ENCODE measurements at regions not wholly inside any gene's neighbourhood (a gene's known extent, or its start where the extent isn't known, plus 50 kb on each side); places are given as distances from the start of the nearest gene placed in this dataset.

GRCh38 chr17:77479372-77480198 lies 338.8 kb downstream of the SEC14L1 start:
- Histone ChIP-seq H3K36me3 (ENCODE audit: control insufficient read depth in 4 of 4, insufficient read depth in 3 of 4, low read depth in 1 of 4, low read length in 3 of 4) (peaks cover 8 to 21% (median 12%) of the 10 kb centered on the region in 4 donors), H3K27ac (ENCODE audit: low read depth in 1 of 2, low read length in 2 of 2) (no peak overlapping the region), H3K9ac (ENCODE audit: low read depth in 1 of 2, low read length in 2 of 2) (no peak overlapping the region), H3K27me3 (ENCODE audit: control insufficient read depth in 4 of 4, insufficient read depth in 4 of 4, low read length in 3 of 4) (no peaks in the 10 kb centered on the region), H3K4me3 (ENCODE audit: low read depth in 1 of 3, low read length in 3 of 3) (no peak overlapping the region), H3K4me1 (ENCODE audit: control insufficient read depth in 4 of 4, insufficient read depth in 4 of 4, low read length in 3 of 4) (peaks cover 9 to 33% (median 17%) of the 10 kb centered on the region in 4 donors), H3K9me3 (ENCODE audit: control insufficient read depth in 4 of 4, low read length in 3 of 4) (no peaks in the 10 kb centered on the region)
- WGBS, result 92% methylated on average over 26 of the region's 26 CpGs
- DNase-seq (ENCODE audit: low spot score), result no peak
- TF ChIP-seq JUND (IDR thresholded peaks at IDR 0.05) (no peak), RXRA (IDR thresholded peaks at IDR 0.05) (peak in 1 of 2 donors; percentile 15)
- TF ChIP-seq, protein P1, sequence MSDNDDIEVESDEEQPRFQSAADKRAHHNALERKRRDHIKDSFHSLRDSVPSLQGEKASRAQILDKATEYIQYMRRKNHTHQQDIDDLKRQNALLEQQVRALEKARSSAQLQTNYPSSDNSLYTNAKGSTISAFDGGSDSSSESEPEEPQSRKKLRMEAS (IDR thresholded peaks at IDR 0.05), result no peak

- Histone ChIP-seq H3K27ac (ENCODE audit: low read depth in 1 of 2, low read length in 2 of 2) (no peak overlapping the region), H3K4me1 (ENCODE audit: control insufficient read depth in 4 of 4, insufficient read depth in 4 of 4, low read length in 3 of 4) (peaks cover 8 to 33% (median 17%) of the 10 kb centered on the region in 4 donors), H3K4me3 (ENCODE audit: low read depth in 1 of 3, low read length in 3 of 3) (no peak overlapping the region), H3K36me3 (ENCODE audit: control insufficient read depth in 4 of 4, insufficient read depth in 3 of 4, low read depth in 1 of 4, low read length in 3 of 4) (peaks cover 8 to 21% (median 12%) of the 10 kb centered on the region in 4 donors), H3K27me3 (ENCODE audit: control insufficient read depth in 4 of 4, insufficient read depth in 4 of 4, low read length in 3 of 4) (no peaks in the 10 kb centered on the region), H3K9ac (ENCODE audit: low read depth in 1 of 2, low read length in 2 of 2) (no peak overlapping the region), H3K9me3 (ENCODE audit: control insufficient read depth in 4 of 4, low read length in 3 of 4) (no peaks in the 10 kb centered on the region)
- DNase-seq (ENCODE audit: low spot score), result no peak
- no peak for TF ChIP-seq GABPA (IDR thresholded peaks at IDR 0.05 in 1 of 2, conservative IDR thresholded peaks at IDR 0.05 in 1 of 2)
- WGBS, result 89% methylated on average over 7 of the region's 7 CpGs
These were observed 339.4 kb downstream of the SEC14L1 start for GRCh38 chr17:77480199-77480508.

DNA sequence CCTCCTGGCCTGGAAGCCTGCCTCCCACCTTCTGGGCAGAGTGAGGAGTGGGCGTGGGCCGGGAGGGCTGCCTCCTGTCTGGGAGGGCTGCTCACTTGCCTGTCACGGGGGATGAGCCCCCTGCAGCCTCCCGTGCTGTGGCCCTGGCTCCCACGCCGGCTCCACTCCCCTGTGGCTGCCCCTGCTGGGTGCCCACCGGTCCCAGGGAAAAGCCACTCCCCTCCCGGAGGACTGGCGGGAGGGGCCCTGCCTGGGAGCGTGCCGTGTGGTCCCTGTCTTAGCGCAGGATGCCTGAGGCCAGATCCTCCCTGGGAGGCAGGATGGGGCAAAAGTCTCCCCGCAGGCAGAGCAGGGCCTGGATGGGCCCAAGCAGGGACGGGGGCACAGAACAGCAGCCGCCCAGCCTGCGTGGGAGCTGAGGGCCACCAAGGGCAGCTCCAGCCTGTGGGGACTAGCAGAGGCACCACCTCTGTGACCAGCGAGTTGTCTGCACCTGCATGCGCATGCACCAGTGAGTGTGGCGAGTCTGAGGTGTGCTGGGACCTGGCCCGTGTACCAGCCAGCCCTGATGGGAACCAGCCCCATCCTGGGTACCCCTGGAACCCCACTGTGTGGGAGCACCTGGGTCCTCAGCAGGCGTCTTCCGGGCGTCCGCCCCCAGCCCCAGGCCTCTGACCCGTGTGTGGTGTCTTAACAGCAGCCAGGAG lies 339.9 kb downstream of the SEC14L1 start:
- H3K36me3 ChIP-seq (ENCODE audit: control insufficient read depth in 4 of 4, insufficient read depth in 3 of 4, low read depth in 1 of 4, low read length in 3 of 4), result peaks cover 8 to 21% (median 12%) of the 10 kb centered on the region in 4 donors
- no peak overlapping the region for H3K9ac ChIP-seq (ENCODE audit: low read depth in 1 of 2, low read length in 2 of 2)
- no peak overlapping the region for H3K27ac ChIP-seq (ENCODE audit: low read depth in 1 of 2, low read length in 2 of 2)
- no peak for TF ChIP-seq HNF4G (IDR thresholded peaks at IDR 0.05)
- TF ChIP-seq CTCF (IDR thresholded peaks at IDR 0.05; ENCODE audit: low read depth, low read length, missing input control), result no peak
- TF ChIP-seq EGR1 (IDR thresholded peaks at IDR 0.05; ENCODE audit: low read depth in 2 of 2), result no peak
- 87% methylated on average over 25 of the region's 25 CpGs for WGBS
- no peaks in the 10 kb centered on the region for H3K27me3 ChIP-seq (ENCODE audit: control insufficient read depth in 4 of 4, insufficient read depth in 4 of 4, low read length in 3 of 4)
- DNase-seq (ENCODE audit: low spot score), result no peak
- H3K4me1 ChIP-seq (ENCODE audit: control insufficient read depth in 4 of 4, insufficient read depth in 4 of 4, low read length in 3 of 4), result peaks cover 8 to 33% (median 17%) of the 10 kb centered on the region in 4 donors
- H3K4me3 ChIP-seq (ENCODE audit: low read depth in 1 of 3, low read length in 3 of 3), result no peak overlapping the region
- no peaks in the 10 kb centered on the region for H3K9me3 ChIP-seq (ENCODE audit: control insufficient read depth in 4 of 4, low read length in 3 of 4)

Measured in liver (tissue), 8 donors.